A673 (cell line): ENCODE measurements at regions not wholly inside any gene's neighbourhood (a gene's known extent, or its start where the extent isn't known, plus 50 kb on each side); places are given as distances from the start of the nearest gene placed in this dataset.

Experiments
- BruUV-seq: library from RNA; stranded (reverse); fragments of 400-500 nt; replicated peaks from 2 replicates; lab custom pipeline; 2021; lab: Mats Ljungman, UMichigan
- CTCF ChIA-PET: fragments of 300-600 bp; sonication (Branson Sonifier 250); formaldehyde crosslinking; loops from one replicate; lab custom pipeline; 2022; ENCODE audit warnings: antibody characterized with exemption; lab: Charles Lee
- POLR2A ChIA-PET: fragments of 300-600 bp; sonication (Branson Sonifier 250); formaldehyde crosslinking; loops from one replicate; lab custom pipeline; 2022; ENCODE audit warnings: antibody characterized with exemption; ENCODE audit not compliant: low non-redundant PET; lab: Charles Lee
- DNase-seq: peaks from one replicate; pipeline ENCODE4 v3.0.0-alpha.2; 2015; ENCODE audit warnings: low spot score
- H3K27ac ChIP-seq: fragments of 200-600 bp; sonication (generic); 2 replicates; pipeline ENCODE4 v1.5.1; 2016; ENCODE audit warnings: mixed run types, low read depth, mild to moderate bottlenecking, mixed read lengths, antibody characterized with exemption, low read length; ENCODE audit not compliant: poor library complexity, severe bottlenecking
- H3K27me3 ChIP-seq: fragments of 200-600 bp; sonication (generic); replicated peaks from 2 replicates; pipeline ENCODE4 v1.6.1; 2017; ENCODE audit warnings: mixed run types, low read depth, mild to moderate bottlenecking, mixed read lengths, antibody characterized with exemption, low read length; ENCODE audit not compliant: insufficient read depth, poor library complexity
- H3K36me3 ChIP-seq: fragments of 200-600 bp; sonication (generic); 2 replicates; pipeline ENCODE4 v1.6.1; 2016; ENCODE audit warnings: mixed run types, mild to moderate bottlenecking, mixed read lengths, antibody characterized with exemption, low read length; ENCODE audit not compliant: insufficient read depth, poor library complexity, severe bottlenecking
- H3K4me1 ChIP-seq: fragments of 200-600 bp; sonication (generic); 2 replicates; pipeline ENCODE4 v1.6.1; 2017; ENCODE audit warnings: mixed run types, mild to moderate bottlenecking, mixed read lengths, antibody characterized with exemption, low read length; ENCODE audit not compliant: insufficient read depth, poor library complexity, severe bottlenecking
- H3K4me3 ChIP-seq: fragments of 200-600 bp; sonication (generic); 2 replicates; pipeline ENCODE4 v1.5.1; 2016; ENCODE audit warnings: low read depth, mixed run types, mild to moderate bottlenecking, mixed read lengths, low read length; ENCODE audit not compliant: poor library complexity, severe bottlenecking
- H3K9me3 ChIP-seq: fragments of 200-600 bp; sonication (generic); 2 replicates; pipeline ENCODE4 v1.6.1; 2016; ENCODE audit warnings: mixed run types, low read depth, mild to moderate bottlenecking, mixed read lengths, antibody characterized with exemption, low read length; ENCODE audit not compliant: poor library complexity, severe bottlenecking
- CTCF ChIP-seq: fragments of 300-800, 200-600 bp; sonication (generic); conservative IDR thresholded peaks from 2 replicates; pipeline ENCODE4 v1.5.1; 2017; ENCODE audit warnings: low read depth, mild to moderate bottlenecking, antibody characterized with exemption, low read length, moderate library complexity, mixed read lengths
- EZH2 ChIP-seq: fragments of 200-600 bp; sonication (generic); IDR thresholded peaks from 2 replicates; pipeline ENCODE4 v1.6.1; 2017; ENCODE audit warnings: borderline replicate concordance, low read depth, mild to moderate bottlenecking, mixed read lengths, antibody characterized with exemption, low read length; ENCODE audit not compliant: poor library complexity, severe bottlenecking
- intact Hi-C: fragments of 100-400 bp; cut with micrococcal nuclease; formaldehyde crosslinking; loops from one replicate; pipeline ENCODE4 v1.10.0; 2022; ENCODE audit not compliant: unreplicated experiment

GRCh38 chrX:42696536-42697124 lies 81.3 kb downstream of the PPP1R2C start:
- Histone ChIP-seq H3K36me3 (no peaks in the 10 kb centered on the region), H3K4me1 (no peaks in the 10 kb centered on the region)
- intact Hi-C loops: no loop called here

GRCh38 chrX:42695800-42696358 lies 82.1 kb downstream of the PPP1R2C start:
- Histone ChIP-seq H3K27me3 (no peaks in the 10 kb centered on the region), H3K4me3 (no peak overlapping the region), H3K9me3 (no peaks in the 10 kb centered on the region), H3K27ac (no peak overlapping the region), H3K36me3 (no peaks in the 10 kb centered on the region), H3K4me1 (no peaks in the 10 kb centered on the region)
- ChIA-PET POLR2A (no interaction called here), CTCF (no interaction called here)
- BruUV-seq: no TSS peak
- DNase-seq: no peak
- no peak for TF ChIP-seq CTCF
- TF ChIP-seq EZH2: no peak
- intact Hi-C loops: no loop called here

More at GRCh38 chrX:42696536-42697124, 81.3 kb downstream of the PPP1R2C start:
- no peak for TF ChIP-seq EZH2
- no peak for TF ChIP-seq CTCF
- CTCF ChIA-PET: no interaction called here
- BruUV-seq: no TSS peak
- no peaks in the 10 kb centered on the region for H3K9me3 ChIP-seq
- H3K4me3 ChIP-seq: no peak overlapping the region
- DNase-seq: no peak
- POLR2A ChIA-PET: interaction anchor here (0.7 kb wide), 1 partner anchor 89 kb away, joined by 10 read pairs; no protein-coding TSS in a partner anchor
- no peak overlapping the region for H3K27ac ChIP-seq
- no peaks in the 10 kb centered on the region for H3K27me3 ChIP-seq

- Histone ChIP-seq H3K9me3 (no peaks in the 10 kb centered on the region), H3K4me1 (no peaks in the 10 kb centered on the region), H3K27me3 (no peaks in the 10 kb centered on the region), H3K27ac (no peak overlapping the region), H3K36me3 (no peaks in the 10 kb centered on the region), H3K4me3 (no peak overlapping the region)
- CTCF ChIA-PET: no interaction called here
- DNase-seq: no peak
- no TSS peak for BruUV-seq
- POLR2A ChIA-PET: no interaction called here
- TF ChIP-seq CTCF (no peak), EZH2 (no peak)
- intact Hi-C loops: no loop called here
These were observed 83.6 kb downstream of the PPP1R2C start for GRCh38 chrX:42694260-42694815.
